ENCODE measurements at regions not wholly inside any gene's neighbourhood (a gene's known extent, or its start where the extent isn't known, plus 50 kb on each side); places are given as distances from the start of the nearest gene placed in this dataset.
"Not testable (repeated sequence)": the region's sequence is repeated elsewhere in the genome, so short reads cannot be mapped to it uniquely, and the experiment has no call there.

DNA sequence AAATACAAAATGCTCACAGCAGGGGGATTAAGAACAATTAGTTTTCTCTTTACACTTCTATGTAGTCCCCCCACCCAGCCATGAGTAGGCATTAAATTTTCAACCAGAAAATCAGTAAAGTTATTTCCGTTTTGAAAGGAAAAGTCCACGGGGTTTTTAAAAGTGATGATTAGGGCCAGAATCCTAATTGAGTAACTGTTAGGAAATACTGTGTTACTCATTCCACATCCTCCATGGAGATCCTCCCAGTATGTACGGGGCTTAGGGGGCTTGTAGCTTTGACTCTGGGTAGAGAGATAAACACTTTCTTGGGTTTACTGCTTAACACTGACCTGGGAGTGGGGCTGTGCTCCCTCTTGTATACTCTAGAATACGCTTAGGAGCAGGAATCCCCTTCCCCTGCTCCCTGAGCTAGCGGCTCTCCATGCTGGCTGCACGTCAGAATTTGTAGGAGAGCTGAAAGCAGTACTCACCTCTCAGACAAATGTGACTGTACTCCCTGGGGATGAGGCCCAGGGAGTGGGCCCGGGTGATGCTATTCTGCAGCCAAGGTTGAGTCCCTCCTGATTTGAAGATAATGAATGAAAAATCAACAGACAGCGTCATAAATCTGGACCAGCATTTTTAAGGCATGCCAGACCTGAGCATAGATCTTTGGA, 100.5 kb downstream of the SLC4A3 start:
- DNase-seq, result no peak

GRCh38 chr2:219728991-219729487, 101.6 kb downstream of the SLC4A3 start:
- DNase-seq, result no peak

GRCh38 chr2:219731173-219731572, 103.7 kb downstream of the SLC4A3 start:
- no peak for DNase-seq

DNA sequence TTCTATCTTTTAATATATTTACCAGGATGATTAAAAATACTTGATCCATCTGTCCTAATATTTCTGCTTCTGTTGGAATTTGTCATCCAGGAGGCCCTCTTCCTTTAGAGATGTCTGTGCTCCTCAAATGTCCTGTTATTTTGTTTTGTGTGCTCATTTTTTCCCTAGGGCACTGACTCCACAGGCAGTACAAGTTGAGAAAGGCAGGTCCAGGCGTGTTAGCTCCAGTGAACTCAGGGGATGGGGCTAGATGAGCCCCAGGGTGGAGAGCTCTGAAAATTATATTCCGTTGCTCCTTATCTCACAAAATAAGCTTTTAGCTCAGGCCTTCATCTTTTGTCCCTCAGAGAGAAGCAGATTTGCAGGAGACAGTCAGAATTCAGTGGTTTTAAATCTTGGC, 105.7 kb downstream of the SLC4A3 start:
- DNase-seq, result no peak

DNA sequence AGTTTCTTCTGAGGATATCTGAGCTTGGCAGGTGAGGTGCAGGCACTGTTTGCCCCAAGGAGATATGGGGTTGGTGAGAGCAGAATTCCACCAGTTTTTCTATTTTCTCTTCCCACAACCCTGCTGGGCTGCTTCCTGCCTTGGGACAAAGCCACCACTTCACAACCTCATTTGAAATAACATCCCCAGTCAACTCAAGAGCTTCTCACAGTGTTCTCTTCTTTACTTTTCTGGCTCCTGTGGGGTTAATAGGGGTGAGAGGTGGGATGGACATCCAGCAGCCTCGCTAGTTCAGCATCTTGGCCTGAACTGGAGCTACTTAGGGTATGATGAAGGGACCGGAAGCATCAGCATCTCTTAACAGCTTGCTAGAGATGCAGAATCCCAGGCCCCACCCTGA, 106.3 kb downstream of the SLC4A3 start:
- no peak for DNase-seq

- no peak for DNase-seq
These were observed 108.8 kb downstream of the SLC4A3 start for GRCh38 chr2:219736209-219736608.

DNA sequence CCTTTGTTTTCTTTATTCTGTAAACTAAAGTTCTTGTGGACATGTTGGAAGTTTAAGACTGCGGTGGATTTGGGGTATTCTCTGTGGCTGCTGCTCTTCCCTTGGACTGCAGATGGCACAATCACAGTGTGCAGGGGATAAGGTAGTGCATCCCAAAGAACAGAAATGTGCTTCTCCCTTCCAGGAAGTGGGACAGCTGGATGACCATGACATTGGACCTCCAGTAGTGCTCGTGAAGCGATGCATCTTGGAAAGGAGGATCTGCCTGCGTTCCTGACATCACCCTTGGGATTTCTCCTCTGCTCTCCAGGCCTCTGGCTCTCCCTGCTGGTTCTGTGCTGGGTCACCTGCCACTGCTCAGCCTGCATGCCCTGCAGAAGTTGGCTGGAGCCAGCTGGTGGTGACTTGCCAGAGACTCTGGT, 109.9 kb downstream of the SLC4A3 start:
- DNase-seq, result no peak

GRCh38 chr2:219739066-219739465, 111.6 kb downstream of the SLC4A3 start:
- no peak for DNase-seq

- no peak for DNase-seq
These were observed 112.5 kb downstream of the SLC4A3 start for GRCh38 chr2:219739866-219740440.

DNA sequence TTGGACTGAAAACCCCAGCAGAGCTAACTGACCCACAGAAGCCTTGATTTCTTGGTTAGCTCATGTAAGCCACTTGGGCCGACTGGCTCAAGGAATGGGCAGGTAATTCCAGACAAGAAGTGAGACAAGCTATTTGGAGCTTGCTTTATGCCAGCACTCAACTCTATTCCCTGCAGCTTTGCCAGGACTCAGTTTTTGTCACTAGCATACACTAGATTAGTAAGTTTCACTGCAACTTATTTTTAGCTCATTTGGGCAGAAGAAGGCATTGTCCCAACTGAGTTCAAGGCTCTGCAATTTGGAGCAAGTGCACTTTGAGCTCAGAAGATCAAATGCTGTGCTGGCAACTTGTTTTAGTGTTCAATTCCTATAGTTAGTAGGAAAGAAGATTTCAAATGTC, 116.1 kb downstream of the SLC4A3 start:
- DNase-seq, result no peak

GRCh38 chr2:219744066-219744465, 116.6 kb downstream of the SLC4A3 start:
- no peak for DNase-seq

GRCh38 chr2:219744600-219744999, 117.2 kb downstream of the SLC4A3 start:
- no peak for DNase-seq

DNA sequence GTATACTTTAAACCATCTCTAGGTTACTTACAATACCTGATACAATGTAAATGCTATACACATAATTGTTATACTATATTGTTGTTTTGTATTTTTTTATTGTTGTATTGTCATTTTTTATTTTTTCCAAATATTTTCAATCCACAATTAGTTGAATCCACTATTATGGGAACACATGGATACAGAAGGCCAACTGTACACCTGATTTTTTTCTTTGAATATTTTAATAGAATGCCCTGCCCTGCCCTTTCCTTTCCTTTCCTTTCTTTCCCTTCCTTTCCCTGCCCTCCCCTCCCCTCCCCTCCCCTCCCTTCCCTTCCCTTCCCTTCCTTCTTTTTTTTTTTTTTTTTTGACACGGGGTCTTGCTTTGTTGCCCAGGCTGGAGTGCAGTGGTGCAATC, 120.2 kb downstream of the SLC4A3 start:
- DNase-seq, result no peak

- DNase-seq, result no peak
These were observed 121.5 kb downstream of the SLC4A3 start for GRCh38 chr2:219748671-219749570.

DNA sequence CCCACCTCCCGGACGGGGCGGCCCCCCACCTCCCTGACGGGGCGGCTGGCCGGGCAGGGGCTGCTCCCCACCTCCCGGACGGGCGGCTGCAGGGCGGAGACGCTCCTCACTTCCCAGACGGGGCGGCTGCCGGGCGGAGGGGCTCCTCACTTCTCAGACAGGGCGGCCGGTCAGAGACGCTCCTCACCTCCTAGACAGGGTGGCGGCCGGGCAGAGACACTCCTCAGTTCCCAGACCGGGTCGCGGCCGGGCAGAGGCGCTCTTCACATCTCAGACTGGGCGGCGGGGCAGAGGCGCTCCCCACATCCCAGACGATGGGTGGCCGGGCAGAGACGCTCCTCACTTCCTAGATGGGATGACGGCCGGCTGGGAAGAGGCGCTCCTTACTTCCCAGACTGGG, 123.7 kb downstream of the SLC4A3 start:
- DNase-seq, result not testable (repeated sequence)

DNA sequence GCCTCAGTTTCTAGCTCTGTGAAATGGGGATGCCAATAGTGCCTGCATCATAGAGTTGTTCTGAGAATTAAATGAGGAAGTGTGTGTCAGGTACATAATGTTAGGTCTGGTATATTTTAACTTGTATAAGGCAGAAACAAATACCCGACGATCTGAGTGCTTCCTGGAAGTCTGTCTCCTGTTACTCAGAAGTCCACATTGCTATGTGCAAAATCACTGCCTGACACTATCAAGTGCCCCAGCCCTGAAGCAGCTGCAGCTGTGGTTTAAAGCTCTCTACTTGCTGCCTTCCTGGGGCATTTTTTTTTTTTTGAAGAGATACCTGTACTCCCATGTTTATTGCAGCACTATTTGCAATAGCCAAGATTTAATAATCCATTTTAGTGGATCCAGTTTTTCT, 125.3 kb downstream of the SLC4A3 start:
- no peak for DNase-seq

- no peak for DNase-seq
These were observed 131.7 kb downstream of the SLC4A3 start for GRCh38 chr2:219758907-219759680.

- no peak for DNase-seq
These were observed 132.4 kb downstream of the SLC4A3 start for GRCh38 chr2:219759801-219760200.

GRCh38 chr2:219765231-219765911, 137.9 kb downstream of the SLC4A3 start:
- no peak for DNase-seq

- no peak for DNase-seq
These were observed 139.2 kb downstream of the SLC4A3 start for GRCh38 chr2:219766658-219767057.

DNA sequence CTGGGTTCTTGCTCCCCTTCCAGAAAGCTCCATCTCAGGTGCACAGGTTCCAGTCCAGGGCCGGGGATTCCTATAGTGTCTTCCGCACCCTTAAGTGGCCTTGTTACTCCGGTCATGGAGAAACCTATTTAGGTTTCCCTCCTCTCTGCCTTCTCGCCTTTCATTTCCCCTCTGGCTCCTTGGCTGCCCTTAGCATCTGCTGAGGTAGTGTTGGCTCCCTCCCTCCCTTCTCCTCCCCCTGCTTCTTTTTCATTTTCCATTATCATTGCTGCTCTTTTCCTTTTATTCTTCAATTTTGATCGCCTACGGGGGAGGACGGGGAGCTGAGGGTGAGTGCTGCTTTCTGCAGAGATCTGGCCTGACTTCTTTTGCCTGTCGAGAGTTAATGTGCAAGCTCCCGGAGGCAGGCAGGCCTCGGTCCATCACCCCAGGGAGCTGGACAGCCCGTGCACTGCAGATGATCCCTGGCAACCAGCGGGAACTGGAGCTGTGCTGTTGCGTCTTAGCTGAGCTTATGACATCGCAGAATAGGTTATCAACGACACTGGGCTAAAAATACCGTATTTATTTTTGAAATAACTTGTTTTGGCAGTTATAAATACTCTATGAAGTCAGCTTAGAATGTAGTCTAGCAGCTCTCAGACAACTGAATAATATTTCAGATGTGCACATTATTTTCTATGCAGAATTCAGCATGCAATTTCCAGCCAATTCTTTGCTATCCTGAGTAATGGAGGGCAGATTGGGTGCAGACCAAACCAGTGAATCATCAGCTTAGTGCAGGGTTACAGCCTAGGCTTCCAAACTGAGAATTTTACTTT, 141.9 kb downstream of the SLC4A3 start:
- no peak for DNase-seq

All from T-helper 9 cell (primary cell).